Osteoblast (primary cell): ENCODE measurements at regions not wholly inside any gene's neighbourhood (a gene's known extent, or its start where the extent isn't known, plus 50 kb on each side); places are given as distances from the start of the nearest gene placed in this dataset.

Experiments
- DNase-seq: peaks from one replicate; pipeline ENCODE4 v3.0.0; 2011; ENCODE audit warnings: low spot score, mixed read lengths; ENCODE audit not compliant: insufficient read length; ENCODE audit errors: missing footprints
- H2AFZ ChIP-seq: 2 replicates; pipeline ENCODE4 v1.6.0; 2011; ENCODE audit warnings: mild to moderate bottlenecking, low read length
- H3K27ac ChIP-seq: 2 replicates; pipeline ENCODE4 v1.5.1; 2011; ENCODE audit warnings: mild to moderate bottlenecking, low read depth, low read length, moderate library complexity
- H3K27me3 ChIP-seq: 2 replicates; pipeline ENCODE4 v1.6.0; 2012; ENCODE audit warnings: mild to moderate bottlenecking, control low read depth, inconsistent platforms, low read length, moderate library complexity; ENCODE audit not compliant: insufficient read depth
- H3K36me3 ChIP-seq: 2 replicates; pipeline ENCODE4 v1.5.1; 2011; ENCODE audit warnings: mild to moderate bottlenecking, low read length, control low read depth, moderate library complexity; ENCODE audit not compliant: insufficient read depth
- H3K4me1 ChIP-seq: 2 replicates; pipeline ENCODE4 v1.5.1; 2011; ENCODE audit warnings: mild to moderate bottlenecking, low read length, control low read depth, moderate library complexity; ENCODE audit not compliant: insufficient read depth
- H3K4me2 ChIP-seq: 2 replicates; pipeline ENCODE4 v1.6.0; 2011; ENCODE audit warnings: mild to moderate bottlenecking, low read length; ENCODE audit not compliant: insufficient read depth
- H3K4me3 ChIP-seq: fragments of 200-600 bp; sonication (generic); 3 replicates; pipeline ENCODE4 v1.5.1; 2012; ENCODE audit warnings: mild to moderate bottlenecking, low read length, inconsistent platforms; ENCODE audit not compliant: insufficient read depth
- H3K79me2 ChIP-seq: 2 replicates; pipeline ENCODE4 v1.6.0; 2012; ENCODE audit warnings: mild to moderate bottlenecking, low read length, control low read depth, inconsistent platforms; ENCODE audit not compliant: insufficient read depth
- H3K9me3 ChIP-seq: 2 replicates; pipeline ENCODE4 v1.5.1; 2011; ENCODE audit warnings: low read depth, low read length, control low read depth
- H4K20me1 ChIP-seq: 2 replicates; pipeline ENCODE4 v1.6.0; 2012; ENCODE audit warnings: mild to moderate bottlenecking, low read length, control low read depth; ENCODE audit not compliant: insufficient read depth
- CTCF ChIP-seq: IDR thresholded peaks from 2 replicates; pipeline ENCODE4 v1.5.1; 2011; ENCODE audit warnings: mild to moderate bottlenecking, low read depth, low read length, moderate library complexity; ENCODE audit errors: extremely low read depth

GRCh38 chr22:48701296-48702030, 1126.2 kb downstream of the BRD1 start:
- Histone ChIP-seq H3K36me3 (no peaks in the 10 kb centered on the region), H3K27me3 (no peaks in the 10 kb centered on the region), H3K4me1 (no peaks in the 10 kb centered on the region), H3K9me3 (no peaks in the 10 kb centered on the region), H3K27ac (no peak overlapping the region), H3K4me3 (no peak overlapping the region), H4K20me1 (no peaks in the 10 kb centered on the region), H3K79me2 (no peaks in the 10 kb centered on the region), H3K4me2 (no peak overlapping the region), H2AFZ (no peak overlapping the region)
- no peak for TF ChIP-seq CTCF
- DNase-seq: no peak

GRCh38 chr22:48700566-48701295, 1126.9 kb downstream of the BRD1 start:
- no peak overlapping the region for H2AFZ ChIP-seq
- H3K4me2 ChIP-seq: no peak overlapping the region

DNA sequence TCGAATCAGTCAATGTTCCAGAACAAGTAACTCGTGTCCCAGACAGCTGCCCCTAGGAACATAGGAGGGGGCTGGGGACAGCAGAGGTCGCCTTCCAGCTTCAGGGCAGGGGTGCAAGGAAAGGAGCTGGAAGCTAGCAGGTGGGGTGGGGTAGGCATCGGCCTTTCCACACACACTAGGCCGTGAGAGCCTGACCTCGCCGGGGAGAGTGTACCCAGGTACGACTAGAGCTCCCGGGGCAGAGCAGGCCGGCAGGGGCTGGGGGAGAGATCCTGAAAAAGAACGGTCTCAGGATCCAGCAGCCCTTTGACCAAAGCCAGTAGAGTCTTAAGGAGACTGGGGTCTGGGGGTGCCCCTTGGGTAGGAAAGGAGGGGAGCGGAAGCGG, 1127.5 kb downstream of the BRD1 start:
- no peak for DNase-seq
- Histone ChIP-seq H3K79me2 (no peaks in the 10 kb centered on the region), H4K20me1 (no peaks in the 10 kb centered on the region), H3K27me3 (no peaks in the 10 kb centered on the region), H3K4me2 (no peak overlapping the region), H3K36me3 (no peaks in the 10 kb centered on the region), H3K27ac (no peak overlapping the region), H3K4me1 (no peaks in the 10 kb centered on the region), H3K9me3 (no peaks in the 10 kb centered on the region), H2AFZ (no peak overlapping the region), H3K4me3 (no peak overlapping the region)
- TF ChIP-seq CTCF: no peak

More at GRCh38 chr22:48700566-48701295, 1126.9 kb downstream of the BRD1 start:
- Histone ChIP-seq H3K79me2 (no peaks in the 10 kb centered on the region), H3K36me3 (no peaks in the 10 kb centered on the region), H3K27ac (no peak overlapping the region), H3K27me3 (no peaks in the 10 kb centered on the region), H4K20me1 (no peaks in the 10 kb centered on the region), H3K4me1 (no peaks in the 10 kb centered on the region), H3K9me3 (no peaks in the 10 kb centered on the region), H3K4me3 (no peak overlapping the region)
- no peak for DNase-seq
- TF ChIP-seq CTCF: no peak

- Histone ChIP-seq H2AFZ (no peak overlapping the region), H3K27me3 (no peaks in the 10 kb centered on the region), H3K4me2 (no peak overlapping the region), H3K9me3 (no peaks in the 10 kb centered on the region), H3K4me3 (no peak overlapping the region), H3K79me2 (no peaks in the 10 kb centered on the region), H3K4me1 (no peaks in the 10 kb centered on the region), H4K20me1 (no peaks in the 10 kb centered on the region), H3K36me3 (no peaks in the 10 kb centered on the region), H3K27ac (no peak overlapping the region)
- no peak for DNase-seq
- TF ChIP-seq CTCF: no peak
These were observed 1128.2 kb downstream of the BRD1 start for GRCh38 chr22:48699511-48699910.
